H9 (cell line): ENCODE measurements at regions not wholly inside any gene's neighbourhood (a gene's known extent, or its start where the extent isn't known, plus 50 kb on each side); places are given as distances from the start of the nearest gene placed in this dataset.

Experiments used
- DNase-seq: peaks from one replicate; pipeline ENCODE4 v3.0.0-alpha.2; 2017
- H2AFZ ChIP-seq: one replicate; pipeline ENCODE4 v1.6.1; 2013; ENCODE audit warnings: mild to moderate bottlenecking, low read length, control low read depth, moderate library complexity
- H2AK5ac ChIP-seq: 2 replicates; pipeline ENCODE4 v1.6.1; 2013; ENCODE audit warnings: low read length, control low read depth, mixed read lengths; ENCODE audit not compliant: insufficient read length
- H2BK120ac ChIP-seq: one replicate; pipeline ENCODE4 v1.6.1; 2013; ENCODE audit warnings: low read depth, mild to moderate bottlenecking, low read length, control low read depth, inconsistent platforms; ENCODE audit not compliant: poor library complexity, severe bottlenecking
- H2BK12ac ChIP-seq: 2 replicates; pipeline ENCODE4 v1.6.1; 2013; ENCODE audit warnings: low read length, control low read depth, mixed read lengths, low read depth; ENCODE audit not compliant: insufficient read length
- H2BK15ac ChIP-seq: 2 replicates; pipeline ENCODE4 v1.6.1; 2013; ENCODE audit warnings: low read depth, low read length, control low read depth
- H2BK20ac ChIP-seq: one replicate; pipeline ENCODE4 v1.6.1; 2013; ENCODE audit warnings: low read depth, mild to moderate bottlenecking, low read length, control low read depth, inconsistent platforms; ENCODE audit not compliant: poor library complexity, severe bottlenecking
- H2BK5ac ChIP-seq: 2 replicates; pipeline ENCODE4 v1.6.1; 2013; ENCODE audit warnings: low read length, control low read depth, mixed read lengths; ENCODE audit not compliant: insufficient read length
- H3K14ac ChIP-seq: 2 replicates; pipeline ENCODE4 v1.6.1; 2013; ENCODE audit warnings: low read length, control low read depth; ENCODE audit not compliant: insufficient read depth
- H3K18ac ChIP-seq: 2 replicates; pipeline ENCODE4 v1.6.1; 2013; ENCODE audit warnings: low read depth, mild to moderate bottlenecking, mixed read lengths, low read length, control low read depth; ENCODE audit not compliant: insufficient read length
- H3K23ac ChIP-seq: 2 replicates; pipeline ENCODE4 v1.6.1; 2013; ENCODE audit warnings: low read length, control low read depth, mixed read lengths, low read depth; ENCODE audit not compliant: insufficient read length
- H3K23me2 ChIP-seq: 2 replicates; pipeline ENCODE4 v1.6.1; 2013; ENCODE audit warnings: low read depth, mild to moderate bottlenecking, mixed read lengths, low read length, control low read depth; ENCODE audit not compliant: insufficient read length, poor library complexity, severe bottlenecking
- H3K27ac ChIP-seq: 2 replicates; pipeline ENCODE4 v1.5.1; 2013; ENCODE audit warnings: low read length, control low read depth, mixed read lengths, low read depth; ENCODE audit not compliant: insufficient read length
- H3K27me3 ChIP-seq: 2 replicates; pipeline ENCODE4 v1.6.1; 2013; ENCODE audit warnings: low read length, control low read depth, inconsistent platforms; ENCODE audit not compliant: insufficient read depth
- H3K4ac ChIP-seq: 2 replicates; pipeline ENCODE4 v1.6.1; 2013; ENCODE audit warnings: low read depth, mild to moderate bottlenecking, control low read depth, inconsistent platforms, low read length, moderate library complexity
- H3K4me1 ChIP-seq: 2 replicates; pipeline ENCODE4 v1.6.1; 2013; ENCODE audit warnings: low read length, control low read depth, inconsistent platforms; ENCODE audit not compliant: insufficient read depth
- H3K4me2 ChIP-seq: 2 replicates; pipeline ENCODE4 v1.6.1; 2013; ENCODE audit warnings: low read length, control low read depth, mixed read lengths; ENCODE audit not compliant: insufficient read length, insufficient read depth
- H3K56ac ChIP-seq: 2 replicates; pipeline ENCODE4 v1.6.1; 2013; ENCODE audit warnings: low read depth, mild to moderate bottlenecking, mixed read lengths, low read length, control low read depth; ENCODE audit not compliant: insufficient read length
- H3K79me1 ChIP-seq: 2 replicates; pipeline ENCODE4 v1.6.1; 2013; ENCODE audit warnings: low read depth, mild to moderate bottlenecking, moderate library complexity, low read length, control low read depth, inconsistent platforms; ENCODE audit not compliant: insufficient read depth, poor library complexity, severe bottlenecking
- H3K79me2 ChIP-seq: 2 replicates; pipeline ENCODE4 v1.6.1; 2013; ENCODE audit warnings: low read length, control low read depth, inconsistent platforms; ENCODE audit not compliant: insufficient read depth
- H3K9ac ChIP-seq: 2 replicates; pipeline ENCODE4 v1.6.1; 2013; ENCODE audit warnings: low read length, control low read depth, mixed read lengths; ENCODE audit not compliant: insufficient read length; ENCODE audit errors: extremely low read depth
- H3K9me3 ChIP-seq: one replicate; pipeline ENCODE4 v1.6.1; 2013; ENCODE audit warnings: low read depth, low read length, inconsistent platforms; ENCODE audit not compliant: control insufficient read depth
- H3T11ph ChIP-seq: one replicate; pipeline ENCODE4 v1.6.1; 2013; ENCODE audit warnings: mild to moderate bottlenecking, low read length, control low read depth, inconsistent platforms
- H4K20me1 ChIP-seq: one replicate; pipeline ENCODE4 v1.6.1; 2013; ENCODE audit not compliant: control insufficient read depth, insufficient read length, insufficient read depth
- H4K5ac ChIP-seq: 2 replicates; pipeline ENCODE4 v1.6.1; 2013; ENCODE audit warnings: low read depth, mild to moderate bottlenecking, mixed read lengths, low read length, control low read depth; ENCODE audit not compliant: insufficient read length
- H4K8ac ChIP-seq: replicated peaks from 2 replicates; pipeline ENCODE4 v1.6.1; 2013; ENCODE audit warnings: low read length, control low read depth, mixed read lengths, low read depth; ENCODE audit not compliant: insufficient read length
- H4K91ac ChIP-seq: 2 replicates; pipeline ENCODE4 v1.6.1; 2013; ENCODE audit warnings: low read depth, mild to moderate bottlenecking, moderate library complexity, mixed read lengths, low read length, control low read depth; ENCODE audit not compliant: insufficient read length
- H3K27ac Mint-ChIP-seq, 3 experiments: 2 replicates in 2 of 3; 3 replicates in 1 of 3; pipeline ENCODE4 v1.8.0; 2020 to 2021; ENCODE audit warnings: mixed read lengths in 3 of 3, mild to moderate bottlenecking in 1 of 3, moderate library complexity in 1 of 3
- H3K27me3 Mint-ChIP-seq: 2 replicates; pipeline ENCODE4 v1.8.0; 2021; ENCODE audit warnings: low read depth, mild to moderate bottlenecking, moderate library complexity, mixed read lengths
- H3K36me3 Mint-ChIP-seq, 3 experiments: 2 replicates in 2 of 3; 3 replicates in 1 of 3; pipeline ENCODE4 v1.8.0; 2020 to 2021; ENCODE audit warnings: low read depth in 3 of 3, mixed read lengths in 3 of 3; ENCODE audit not compliant: insufficient read depth in 1 of 3
- H3K4me1 Mint-ChIP-seq, 2 experiments: 2 replicates each; pipeline ENCODE4 v1.8.0; 2020; ENCODE audit warnings: mixed read lengths in 2 of 2
- H3K4me3 Mint-ChIP-seq, 2 experiments: 2 replicates in 1 of 2; 3 replicates in 1 of 2; pipeline ENCODE4 v1.8.0; 2020 to 2021; ENCODE audit warnings: mild to moderate bottlenecking in 2 of 2, mixed read lengths in 2 of 2, moderate library complexity in 1 of 2
- H3K9me3 Mint-ChIP-seq, 2 experiments: 2 replicates in 1 of 2; 3 replicates in 1 of 2; pipeline ENCODE4 v1.8.0; 2020; ENCODE audit warnings: mild to moderate bottlenecking in 2 of 2, mixed read lengths in 2 of 2, moderate library complexity in 1 of 2
- WGBS: extraction: QIAGEN DNeasy Blood & Tissue Kit; methylation state at CpG from one replicate; pipeline ENCODE4 v1.1.7; 2013; ENCODE audit warnings: missing lambda C conversion rate, low lambda C conversion rate, mixed read lengths; ENCODE audit not compliant: insufficient read length; ENCODE audit errors: extremely low coverage; 5-methylcytosine and 5-hydroxymethylcytosine counted together
- TF ChIP-seq, protein P1 (sequence below): fragments of 200-600 bp; sonication (generic); conservative IDR thresholded peaks from 3 replicates; pipeline ENCODE4 v1.8.0; 2021; ENCODE audit warnings: antibody characterized with exemption, mild to moderate bottlenecking

- Mint-ChIP-seq H3K27ac (no peak overlapping the region), H3K9me3 (peaks cover 2 to 4% of the 10 kb centered on the region in 2 experiments; a peak in 1 of 5 replicates), H3K4me3 (no peak overlapping the region), H3K4me1 (no peaks in the 10 kb centered on the region), H3K27me3 (no peaks in the 10 kb centered on the region), H3K36me3 (no peaks in the 10 kb centered on the region)
- TF ChIP-seq, protein P1, sequence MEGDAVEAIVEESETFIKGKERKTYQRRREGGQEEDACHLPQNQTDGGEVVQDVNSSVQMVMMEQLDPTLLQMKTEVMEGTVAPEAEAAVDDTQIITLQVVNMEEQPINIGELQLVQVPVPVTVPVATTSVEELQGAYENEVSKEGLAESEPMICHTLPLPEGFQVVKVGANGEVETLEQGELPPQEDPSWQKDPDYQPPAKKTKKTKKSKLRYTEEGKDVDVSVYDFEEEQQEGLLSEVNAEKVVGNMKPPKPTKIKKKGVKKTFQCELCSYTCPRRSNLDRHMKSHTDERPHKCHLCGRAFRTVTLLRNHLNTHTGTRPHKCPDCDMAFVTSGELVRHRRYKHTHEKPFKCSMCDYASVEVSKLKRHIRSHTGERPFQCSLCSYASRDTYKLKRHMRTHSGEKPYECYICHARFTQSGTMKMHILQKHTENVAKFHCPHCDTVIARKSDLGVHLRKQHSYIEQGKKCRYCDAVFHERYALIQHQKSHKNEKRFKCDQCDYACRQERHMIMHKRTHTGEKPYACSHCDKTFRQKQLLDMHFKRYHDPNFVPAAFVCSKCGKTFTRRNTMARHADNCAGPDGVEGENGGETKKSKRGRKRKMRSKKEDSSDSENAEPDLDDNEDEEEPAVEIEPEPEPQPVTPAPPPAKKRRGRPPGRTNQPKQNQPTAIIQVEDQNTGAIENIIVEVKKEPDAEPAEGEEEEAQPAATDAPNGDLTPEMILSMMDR, result no peak
- H3K4ac ChIP-seq, result no peak overlapping the region
- H2AK5ac ChIP-seq, result no peak overlapping the region
- no peak overlapping the region for H3T11ph ChIP-seq
- H3K27me3 ChIP-seq, result no peaks in the 10 kb centered on the region
- H2BK120ac ChIP-seq, result no peak overlapping the region
- H3K14ac ChIP-seq, result no peak overlapping the region
- no peaks in the 10 kb centered on the region for H3K23me2 ChIP-seq
- H3K4me2 ChIP-seq, result no peak overlapping the region
- H4K8ac ChIP-seq, result no peak overlapping the region
- H4K5ac ChIP-seq, result no peak overlapping the region
- no peaks in the 10 kb centered on the region for H3K79me2 ChIP-seq
- no peak overlapping the region for H3K27ac ChIP-seq
- H3K79me1 ChIP-seq, result no peaks in the 10 kb centered on the region
- H2BK20ac ChIP-seq, result no peak overlapping the region
- H2BK12ac ChIP-seq, result no peak overlapping the region
- no peak overlapping the region for H2AFZ ChIP-seq
- H3K4me1 ChIP-seq, result no peaks in the 10 kb centered on the region
- no peak for DNase-seq
- H3K9ac ChIP-seq, result no peak overlapping the region
- WGBS, result no CpG with 5 or more reads among the region's 1 CpG
- no peaks in the 10 kb centered on the region for H4K20me1 ChIP-seq
- no peak overlapping the region for H4K91ac ChIP-seq
- no peak overlapping the region for H3K23ac ChIP-seq
- no peak overlapping the region for H2BK15ac ChIP-seq
- no peak overlapping the region for H3K18ac ChIP-seq
- no peaks in the 10 kb centered on the region for H3K9me3 ChIP-seq
- H3K56ac ChIP-seq, result no peak overlapping the region
- no peak overlapping the region for H2BK5ac ChIP-seq
Measured at GRCh38 chr18:71754246-71754645, 789.9 kb downstream of the CBLN2 start.
